GM21381 (cell line): ENCODE measurements at regions not wholly inside any gene's neighbourhood (a gene's known extent, or its start where the extent isn't known, plus 50 kb on each side); places are given as distances from the start of the nearest gene placed in this dataset.
"Not testable (repeated sequence)": the region's sequence is repeated elsewhere in the genome, so short reads cannot be mapped to it uniquely, and the experiment has no call there.

Source experiments
- ATAC-seq: cut with Tn5 transposase; IDR thresholded peaks from one replicate; pipeline ENCODE4 v1.9.1; 2021; ENCODE audit warnings: mild to moderate bottlenecking, moderate library complexity; ENCODE audit not compliant: unreplicated experiment

DNA sequence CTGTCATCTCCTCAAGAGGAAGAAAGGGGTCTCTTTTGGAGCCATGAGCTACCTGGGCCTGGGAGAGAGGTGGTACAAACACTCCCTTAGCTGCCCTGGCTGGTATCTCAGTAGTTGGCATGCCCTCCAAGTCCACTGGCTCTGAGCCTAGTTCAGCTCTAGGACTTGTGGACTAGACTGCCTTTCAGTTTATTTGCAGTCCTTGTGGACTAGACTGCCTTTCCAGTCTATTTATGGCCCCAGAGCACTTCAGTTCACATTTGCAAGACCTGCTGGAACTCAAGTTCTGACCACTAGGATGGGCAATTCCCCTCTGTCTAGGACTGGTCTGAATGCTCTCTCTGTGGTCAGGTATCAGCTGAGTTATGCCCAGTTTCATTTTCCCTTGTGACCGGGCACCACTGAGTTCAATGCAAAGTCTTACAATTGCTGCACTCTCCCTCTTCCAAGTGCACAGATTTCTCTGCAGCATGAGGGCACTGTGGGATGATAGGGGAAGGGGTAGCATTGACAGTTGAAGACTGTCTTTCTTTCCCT, 1019.0 kb downstream of the TAF11L14 start:
- ATAC-seq, result peak; percentile 87

DNA sequence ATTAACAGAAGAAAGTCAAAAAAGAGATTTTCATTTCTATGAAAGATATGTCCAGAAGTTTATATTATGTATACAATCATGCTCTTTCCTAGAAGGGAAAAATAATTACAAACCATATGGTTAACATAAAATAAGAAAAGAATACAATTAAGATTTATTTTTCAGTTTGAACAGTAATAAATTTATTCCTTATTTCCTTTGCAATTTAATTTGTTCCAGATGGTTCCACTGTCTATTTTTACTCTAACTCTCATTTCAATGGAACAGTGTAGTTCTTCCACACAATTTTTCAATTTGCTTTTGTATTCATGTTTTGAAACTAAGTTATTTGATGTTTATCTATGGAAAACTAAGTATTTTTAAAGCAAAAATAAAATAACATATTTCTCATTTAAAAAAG, 1026.3 kb downstream of the TAF11L14 start:
- no peak for ATAC-seq

- no peak for ATAC-seq
Observed at GRCh38 chr5:18662231-18662630, 1028.0 kb downstream of the TAF11L14 start.

DNA sequence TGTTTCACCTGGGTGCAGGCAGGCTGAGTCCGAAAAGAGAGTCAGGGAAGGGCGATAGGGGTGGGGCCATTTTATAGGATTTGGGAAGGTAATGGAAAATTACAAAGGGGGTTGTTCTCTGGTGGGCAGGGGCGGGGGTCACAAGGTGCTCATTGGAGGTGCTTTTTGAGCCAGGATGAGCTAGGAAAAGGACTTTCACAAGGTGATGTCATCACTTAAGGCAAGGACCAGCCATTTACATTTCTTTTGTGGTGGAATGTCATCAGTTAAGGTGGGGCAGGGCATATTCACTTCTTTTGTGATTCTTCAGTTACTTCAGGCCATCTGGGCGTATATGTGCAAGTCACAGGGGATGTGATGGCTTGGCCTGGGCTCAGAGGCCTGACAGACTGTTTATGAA, 1040.0 kb downstream of the TAF11L14 start:
- ATAC-seq, result not testable (repeated sequence)

DNA sequence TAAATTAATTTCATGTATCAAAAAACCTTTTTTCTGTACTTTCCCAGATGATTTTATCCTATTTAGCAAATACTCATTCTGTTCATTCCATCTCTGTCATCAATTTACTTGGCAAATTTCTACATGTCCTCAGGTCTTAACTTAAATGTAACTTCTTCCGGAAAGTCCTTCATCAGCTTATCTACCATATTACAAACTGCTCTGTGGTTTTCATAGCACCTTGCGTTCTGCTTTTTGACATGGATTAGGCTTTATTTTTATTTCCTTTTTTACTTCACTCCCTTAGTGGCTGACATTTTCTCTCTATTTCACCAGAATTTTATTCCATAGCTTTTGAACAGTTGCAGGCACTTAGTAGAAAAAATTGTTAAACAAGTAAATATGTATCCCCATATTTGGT, 1040.8 kb downstream of the TAF11L14 start:
- no peak for ATAC-seq

DNA sequence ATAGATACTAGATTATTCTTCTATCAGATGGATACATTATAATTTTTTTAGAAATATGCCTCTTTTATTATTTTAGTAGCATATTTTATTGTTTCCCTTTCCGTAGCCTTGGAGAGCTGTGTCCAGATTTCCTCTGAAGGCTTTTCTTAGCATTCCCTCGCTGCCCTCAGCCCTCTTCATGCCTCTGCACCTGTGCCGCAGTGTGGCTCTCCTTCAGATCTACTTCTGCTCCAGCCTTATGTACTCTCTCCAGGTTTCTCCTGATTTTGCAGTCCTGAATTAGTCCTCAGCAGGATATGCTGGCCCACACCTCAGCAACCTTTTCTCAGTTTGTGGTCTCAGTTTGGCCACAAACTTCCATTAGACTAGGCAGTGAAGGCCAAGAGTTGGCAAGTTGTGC, 1052.0 kb downstream of the TAF11L14 start:
- ATAC-seq, result no peak

- ATAC-seq, result no peak
Observed at GRCh38 chr5:18687429-18687828, 1053.2 kb downstream of the TAF11L14 start.

GRCh38 chr5:18699681-18700080, 1065.4 kb downstream of the TAF11L14 start:
- ATAC-seq, result no peak

GRCh38 chr5:18702821-18703220, 1068.6 kb downstream of the TAF11L14 start:
- no peak for ATAC-seq

- ATAC-seq, result no peak
Observed at GRCh38 chr5:18712936-18713485, 1078.8 kb downstream of the TAF11L14 start.

- ATAC-seq, result no peak
Observed at GRCh38 chr5:18720002-18720401, 1085.7 kb downstream of the TAF11L14 start.

DNA sequence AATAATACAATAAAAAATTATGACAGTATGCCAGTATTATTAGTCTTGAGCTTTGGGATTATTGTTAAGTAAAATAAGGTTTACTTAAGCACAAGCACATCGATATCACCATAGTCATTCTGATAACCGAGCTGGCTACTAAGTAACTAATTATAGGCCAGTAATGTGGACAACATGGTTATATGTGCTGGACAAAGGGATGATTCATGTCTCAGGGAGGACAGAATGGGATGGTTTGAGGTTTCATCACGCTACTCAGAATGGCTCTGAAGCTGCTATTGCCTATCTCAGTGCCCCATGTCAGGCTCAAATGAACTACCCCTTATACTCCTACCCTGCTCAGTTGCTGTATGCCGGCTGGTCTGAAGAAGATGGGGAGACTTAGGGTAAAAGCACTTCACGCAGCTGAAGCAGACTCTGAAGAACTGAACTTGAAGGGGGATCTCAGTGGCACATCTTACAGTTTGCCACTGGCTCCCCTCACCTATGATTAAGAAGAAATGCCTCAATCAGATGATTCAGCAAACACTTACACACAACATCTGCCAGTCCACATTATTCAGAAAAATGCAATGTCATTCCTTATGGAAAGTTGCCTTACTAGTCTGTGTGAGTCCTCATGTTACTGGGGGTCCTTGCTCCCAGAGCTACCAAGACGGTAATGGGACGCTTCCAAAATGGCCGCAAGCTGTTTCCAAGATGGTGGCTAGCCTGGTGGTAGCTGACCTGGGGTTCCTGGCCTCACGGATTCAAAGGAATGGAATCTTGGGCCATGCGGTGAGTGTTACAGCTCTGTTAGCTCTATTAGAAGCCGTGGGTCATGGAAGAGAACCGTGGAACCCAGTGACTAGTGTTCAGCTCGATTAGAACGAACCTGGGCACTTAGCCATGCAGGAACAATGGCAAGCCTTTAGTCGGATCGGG, 1098.6 kb downstream of the TAF11L14 start:
- ATAC-seq, result no peak

DNA sequence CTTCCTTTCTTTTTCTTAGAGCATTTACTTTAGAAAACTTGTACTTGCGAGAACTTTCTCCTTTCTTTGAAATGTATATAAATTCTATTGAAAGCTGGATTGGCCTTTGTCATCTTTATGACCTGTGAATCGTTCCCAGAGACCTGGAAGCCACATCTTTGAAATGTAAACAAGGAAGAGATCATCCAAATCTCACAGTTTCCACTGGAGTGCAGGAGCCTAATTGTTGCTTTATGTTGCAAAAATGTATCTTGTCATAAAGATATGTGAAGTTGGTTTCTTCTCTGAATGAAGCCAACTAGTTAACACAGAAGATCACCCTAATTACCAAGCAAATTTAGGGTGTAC, 1101.8 kb downstream of the TAF11L14 start:
- ATAC-seq, result no peak

DNA sequence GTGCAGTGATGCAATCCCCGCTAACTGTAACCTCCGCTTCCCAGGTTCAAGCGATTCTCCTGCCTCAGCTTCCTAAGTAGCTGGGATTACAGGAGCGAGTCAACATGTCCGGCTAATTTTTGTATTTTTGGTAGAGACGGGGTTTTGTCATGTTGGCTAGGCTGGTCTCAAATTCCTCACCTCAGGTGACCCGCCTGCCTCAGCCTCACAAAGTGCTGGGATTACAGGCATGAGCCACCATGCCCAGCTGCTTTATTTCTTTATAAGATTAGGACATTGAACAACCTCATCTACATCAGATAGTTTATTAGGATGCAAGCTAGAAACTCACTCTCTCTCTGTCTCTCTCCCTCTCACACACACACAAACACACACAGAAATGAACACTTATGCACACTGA, 1102.5 kb downstream of the TAF11L14 start:
- not testable (repeated sequence) for ATAC-seq

GRCh38 chr5:18740301-18740700, 1106.0 kb downstream of the TAF11L14 start:
- peak; percentile 47 for ATAC-seq

DNA sequence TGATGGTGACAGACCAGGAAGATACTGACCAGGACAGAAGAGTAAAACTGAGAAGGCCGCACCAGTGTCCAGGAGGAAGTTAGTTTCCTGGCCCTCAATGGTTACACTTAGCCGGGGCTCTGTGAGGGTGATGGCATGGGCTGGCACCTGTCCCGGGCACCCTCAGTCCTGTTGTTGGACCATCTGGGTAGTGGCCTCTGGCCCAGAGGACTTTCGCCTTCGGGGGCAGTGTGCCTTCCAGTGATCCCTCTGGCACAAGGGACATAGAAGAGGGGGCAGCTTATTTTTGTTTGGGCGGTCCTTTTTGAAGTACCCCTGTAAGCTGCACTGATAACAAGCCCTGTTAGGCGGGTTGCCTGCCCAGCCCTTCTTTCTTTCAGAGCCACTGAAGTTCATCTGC, 1108.6 kb downstream of the TAF11L14 start:
- no peak for ATAC-seq

GRCh38 chr5:18744441-18744840, 1110.2 kb downstream of the TAF11L14 start:
- ATAC-seq, result no peak

DNA sequence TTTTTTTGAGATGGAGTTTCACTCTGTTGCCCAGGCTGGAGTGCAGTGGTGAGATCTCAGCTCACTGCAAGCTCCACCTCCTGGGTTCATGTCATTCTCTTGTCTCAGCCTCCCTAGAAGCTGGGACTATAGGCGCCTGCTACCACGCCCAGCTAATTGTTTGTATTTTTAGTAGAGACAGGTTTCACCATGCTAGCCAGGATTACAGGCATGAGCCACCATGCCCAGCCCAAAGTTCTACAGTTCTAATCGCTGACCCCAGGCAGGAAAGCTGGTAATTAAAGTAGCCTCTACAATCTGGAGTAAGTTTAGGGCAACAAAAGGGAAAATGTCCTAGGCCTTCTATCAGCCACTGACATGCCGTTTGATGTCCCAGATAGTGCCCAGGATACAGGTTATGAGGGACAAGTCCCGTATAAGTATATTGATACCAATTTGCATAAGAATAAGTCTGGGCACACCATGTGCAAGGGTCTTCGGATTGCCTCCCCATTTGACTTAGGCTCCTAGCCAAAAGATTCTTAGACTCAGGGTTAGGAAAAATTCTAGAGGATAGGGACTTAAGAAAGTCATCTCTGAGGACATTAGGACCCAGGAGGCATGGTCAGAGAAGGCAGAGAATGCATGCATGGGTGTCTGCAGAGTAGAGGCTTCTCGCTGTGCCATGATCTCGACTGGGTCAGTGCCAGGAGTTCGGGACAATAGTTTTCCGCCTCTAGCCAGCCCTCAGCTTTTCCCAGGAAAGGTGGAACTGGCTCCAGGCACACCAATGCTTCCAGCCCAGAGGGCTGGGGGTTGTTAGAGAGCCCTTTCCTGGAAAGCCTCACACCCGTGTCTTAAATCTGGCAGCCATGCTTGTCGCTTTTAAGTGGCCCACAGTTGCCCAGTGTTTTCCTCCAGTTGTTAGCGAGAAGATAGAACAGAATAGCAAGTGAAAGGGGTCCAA, 1111.1 kb downstream of the TAF11L14 start:
- ATAC-seq, result peak; percentile 39

DNA sequence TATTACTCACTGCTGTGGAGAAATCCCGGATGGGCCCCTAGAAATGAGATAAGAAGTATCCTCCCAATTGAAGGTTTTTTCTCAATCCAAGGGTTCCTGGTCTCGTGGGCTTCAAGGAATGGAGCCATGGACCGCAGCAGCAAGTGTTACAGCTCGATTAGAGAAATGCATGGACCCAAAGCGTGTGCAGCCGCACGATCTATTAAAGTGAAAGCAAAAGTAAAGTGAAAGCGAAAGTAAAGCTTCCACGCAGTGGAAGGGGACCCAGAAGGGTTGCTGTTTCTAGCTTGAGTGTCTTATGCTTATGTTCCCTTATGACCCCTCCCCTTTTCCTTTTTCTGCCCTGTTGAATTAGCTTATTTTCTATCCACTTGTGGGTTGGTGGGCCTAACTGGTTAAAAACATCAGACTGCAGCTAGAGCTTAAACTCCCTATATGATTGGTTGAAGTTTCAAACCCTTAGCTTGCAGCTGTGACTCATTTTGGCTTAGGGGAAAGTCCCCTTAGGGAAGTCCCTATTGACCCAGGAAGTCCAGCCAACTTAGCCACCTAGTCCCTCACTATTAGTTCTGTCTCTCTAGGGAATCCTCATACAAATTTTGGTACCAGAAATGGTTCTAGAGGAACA, 1111.8 kb downstream of the TAF11L14 start:
- ATAC-seq, result peak; percentile 69

- ATAC-seq, result peak; percentile 34
Observed at GRCh38 chr5:18749763-18750162, 1115.5 kb downstream of the TAF11L14 start.

GRCh38 chr5:18752317-18752716, 1118.1 kb downstream of the TAF11L14 start:
- ATAC-seq, result no peak
